Muscle layer of colon (tissue), 2 donors: ENCODE measurements at regions not wholly inside any gene's neighbourhood (a gene's known extent, or its start where the extent isn't known, plus 50 kb on each side); places are given as distances from the start of the nearest gene placed in this dataset.

ENCODE experiments used
- H3K27ac ChIP-seq: one replicate; pipeline ENCODE4 v1.7.0; 2013; ENCODE audit warnings: low read depth, mild to moderate bottlenecking, low read length, moderate library complexity
- H3K27me3 ChIP-seq, 2 donors: one replicate each; pipeline ENCODE4 v1.7.0; 2013; ENCODE audit warnings: low read length in 2 of 2, mild to moderate bottlenecking in 2 of 2; ENCODE audit not compliant: insufficient read depth in 2 of 2, control insufficient read depth in 1 of 2
- H3K36me3 ChIP-seq: one replicate; pipeline ENCODE4 v1.7.0; 2013; ENCODE audit warnings: mild to moderate bottlenecking, low read length; ENCODE audit not compliant: insufficient read depth
- H3K4me1 ChIP-seq: one replicate; pipeline ENCODE4 v1.7.0; 2013; ENCODE audit warnings: mild to moderate bottlenecking, low read length; ENCODE audit not compliant: insufficient read depth
- H3K4me3 ChIP-seq, 2 donors: one replicate each; pipeline ENCODE4 v1.7.0; 2013; ENCODE audit warnings: low read length in 2 of 2, low read depth in 1 of 2, mild to moderate bottlenecking in 1 of 2, moderate library complexity in 1 of 2
- H3K9ac ChIP-seq: one replicate; pipeline ENCODE4 v1.7.0; 2013; ENCODE audit warnings: low read length
- H3K9me3 ChIP-seq: one replicate; pipeline ENCODE4 v1.7.0; 2013; ENCODE audit warnings: mild to moderate bottlenecking, low read length
- donor health status: abdominal sarcoma.
- donor health status: Adenocarcinoma of cecum.

DNA sequence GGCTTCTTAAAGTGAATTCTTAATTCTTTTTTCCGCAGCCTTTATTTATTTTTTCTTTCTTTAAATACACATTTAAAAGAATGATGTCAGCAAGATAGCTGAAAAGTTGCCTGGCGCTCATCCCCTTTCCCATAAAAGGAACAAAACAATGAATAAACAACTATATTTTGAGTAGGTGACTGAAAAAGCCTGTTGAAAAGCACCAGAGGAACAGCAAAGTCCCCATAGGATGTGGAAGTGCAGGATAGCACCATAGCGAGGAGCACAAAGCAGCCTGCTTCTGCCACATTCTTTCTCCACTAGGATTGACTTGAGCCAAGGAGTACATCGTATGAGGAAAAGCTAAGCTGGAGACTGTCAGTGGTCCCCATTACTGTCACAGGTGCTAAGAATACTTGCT is 754.9 kb downstream of the SQOR start:
- Histone ChIP-seq H3K27ac (no peak overlapping the region), H3K4me3 (no peak overlapping the region), H3K27me3 (no peaks in the 10 kb centered on the region), H3K9me3 (no peaks in the 10 kb centered on the region), H3K36me3 (no peaks in the 10 kb centered on the region), H3K9ac (no peak overlapping the region), H3K4me1 (no peaks in the 10 kb centered on the region)

GRCh38 chr15:46394463-46394862 is 759.6 kb downstream of the SQOR start:
- Histone ChIP-seq H3K27me3 (no peaks in the 10 kb centered on the region), H3K4me3 (no peak overlapping the region), H3K4me1 (no peaks in the 10 kb centered on the region), H3K27ac (no peak overlapping the region), H3K9ac (no peak overlapping the region), H3K9me3 (no peaks in the 10 kb centered on the region), H3K36me3 (no peaks in the 10 kb centered on the region)

DNA sequence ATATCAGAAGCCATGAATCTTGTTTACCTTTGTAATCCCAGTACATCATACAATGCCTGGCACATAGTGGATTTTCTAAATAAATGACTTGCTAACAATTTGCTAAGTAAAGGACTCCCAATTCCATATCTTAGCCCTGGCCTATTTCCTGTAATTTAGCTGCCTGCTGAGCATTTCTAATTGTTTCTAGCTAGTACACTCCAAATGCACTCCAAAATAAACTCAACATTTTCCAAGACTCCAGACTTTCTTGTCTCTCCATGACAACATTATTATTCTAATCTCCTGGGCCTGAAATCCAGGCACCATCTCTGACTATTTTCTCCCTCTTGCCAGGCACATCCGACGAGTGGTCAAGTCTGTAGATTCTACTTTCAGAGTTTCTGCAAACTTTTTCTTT is 773.5 kb downstream of the SQOR start:
- Histone ChIP-seq H3K27ac (no peak overlapping the region), H3K9me3 (no peaks in the 10 kb centered on the region), H3K36me3 (no peaks in the 10 kb centered on the region), H3K27me3 (no peaks in the 10 kb centered on the region), H3K4me1 (no peaks in the 10 kb centered on the region), H3K4me3 (no peak overlapping the region), H3K9ac (no peak overlapping the region)

GRCh38 chr15:46409841-46410301 is 775.0 kb downstream of the SQOR start:
- Histone ChIP-seq H3K9ac (no peak overlapping the region), H3K4me1 (no peaks in the 10 kb centered on the region), H3K9me3 (no peaks in the 10 kb centered on the region), H3K4me3 (no peak overlapping the region), H3K36me3 (no peaks in the 10 kb centered on the region), H3K27me3 (no peaks in the 10 kb centered on the region), H3K27ac (no peak overlapping the region)

DNA sequence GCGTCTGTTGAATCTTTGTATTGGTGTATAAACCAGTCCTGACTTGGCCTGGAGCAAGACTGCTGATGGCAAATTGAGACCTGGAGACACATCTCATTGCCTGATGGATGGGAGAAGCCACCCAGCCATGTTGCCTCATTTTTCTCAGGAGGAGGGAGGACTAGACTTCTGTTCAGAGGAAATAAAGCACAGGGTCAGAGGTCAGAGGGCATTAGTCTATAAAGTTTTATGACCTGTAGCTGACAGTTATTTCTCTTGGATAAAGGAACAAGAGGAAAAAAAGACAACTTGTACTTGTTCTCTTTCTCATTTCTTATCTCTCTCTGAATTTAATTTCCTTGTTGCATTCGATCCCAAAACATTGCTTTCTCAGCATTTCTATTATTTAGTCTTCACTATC is 775.9 kb downstream of the SQOR start:
- no peak overlapping the region for H3K4me3 ChIP-seq
- H3K27ac ChIP-seq, result no peak overlapping the region
- H3K27me3 ChIP-seq, result no peaks in the 10 kb centered on the region
- H3K36me3 ChIP-seq, result no peaks in the 10 kb centered on the region
- H3K9ac ChIP-seq, result no peak overlapping the region
- H3K9me3 ChIP-seq, result no peaks in the 10 kb centered on the region
- H3K4me1 ChIP-seq, result no peaks in the 10 kb centered on the region

- Histone ChIP-seq H3K4me3 (no peak overlapping the region), H3K27ac (no peak overlapping the region), H3K9ac (no peak overlapping the region), H3K4me1 (no peaks in the 10 kb centered on the region), H3K9me3 (no peaks in the 10 kb centered on the region), H3K27me3 (no peaks in the 10 kb centered on the region), H3K36me3 (no peaks in the 10 kb centered on the region)
Measured at GRCh38 chr15:46411900-46412299, 777.1 kb downstream of the SQOR start.

GRCh38 chr15:46413799-46414198 is 779.0 kb downstream of the SQOR start:
- H3K9ac ChIP-seq, result no peak overlapping the region
- no peaks in the 10 kb centered on the region for H3K4me1 ChIP-seq

DNA sequence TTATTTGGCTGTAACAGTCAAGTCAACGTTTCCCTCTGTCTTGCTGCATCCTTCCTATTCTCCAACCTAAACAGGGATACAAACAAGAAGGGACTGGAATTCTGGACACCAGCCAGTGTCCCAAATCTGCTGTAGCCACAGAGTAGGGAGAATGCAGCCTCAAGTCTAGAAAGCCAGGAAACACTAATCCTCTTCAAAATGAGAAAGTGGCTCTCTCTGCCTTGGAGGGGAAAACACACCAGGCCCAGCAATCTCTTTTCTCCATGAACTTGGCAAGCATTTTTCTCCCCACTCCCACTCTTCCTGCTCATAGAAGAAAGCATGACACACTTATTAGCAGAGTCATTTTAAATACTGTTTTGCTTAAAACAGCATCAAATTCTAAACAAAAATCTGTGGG is 781.7 kb downstream of the SQOR start:
- Histone ChIP-seq H3K27ac (no peak overlapping the region), H3K4me1 (no peaks in the 10 kb centered on the region)

More at GRCh38 chr15:46413799-46414198, 779.0 kb downstream of the SQOR start:
- no peak overlapping the region for H3K4me3 ChIP-seq
- H3K27me3 ChIP-seq, result no peaks in the 10 kb centered on the region
- no peak overlapping the region for H3K27ac ChIP-seq
- no peaks in the 10 kb centered on the region for H3K36me3 ChIP-seq
- H3K9me3 ChIP-seq, result no peaks in the 10 kb centered on the region

DNA sequence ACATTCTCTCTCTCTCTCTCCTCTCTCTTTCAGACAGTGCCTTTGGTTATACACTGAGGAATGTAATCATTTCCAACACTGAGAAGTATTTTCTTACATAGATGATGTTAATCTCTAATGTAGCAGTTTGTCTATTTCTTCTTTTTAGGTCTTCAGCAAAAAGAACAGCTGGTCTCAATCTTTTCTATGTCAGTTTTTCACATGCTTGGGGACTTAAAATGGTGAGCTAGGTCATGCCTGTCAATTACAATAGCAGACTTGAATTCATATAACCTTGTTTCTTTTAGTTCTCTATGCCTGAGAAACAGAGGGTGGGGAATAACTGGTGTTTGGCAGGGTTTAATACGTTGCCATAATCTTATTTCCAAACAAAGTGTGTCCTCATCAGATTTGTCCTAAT is 786.2 kb downstream of the SQOR start:
- Histone ChIP-seq H3K9me3 (no peaks in the 10 kb centered on the region), H3K27me3 (no peaks in the 10 kb centered on the region), H3K36me3 (no peaks in the 10 kb centered on the region), H3K9ac (no peak overlapping the region), H3K4me3 (no peak overlapping the region), H3K4me1 (no peaks in the 10 kb centered on the region), H3K27ac (no peak overlapping the region)

More for the DNA sequence above, 781.7 kb downstream of the SQOR start:
- H3K27me3 ChIP-seq, result no peaks in the 10 kb centered on the region
- H3K9ac ChIP-seq, result no peak overlapping the region
- H3K36me3 ChIP-seq, result no peaks in the 10 kb centered on the region
- no peaks in the 10 kb centered on the region for H3K9me3 ChIP-seq
- no peak overlapping the region for H3K4me3 ChIP-seq

- Histone ChIP-seq H3K27me3 (no peaks in the 10 kb centered on the region), H3K4me3 (no peak overlapping the region), H3K27ac (no peak overlapping the region), H3K9me3 (no peaks in the 10 kb centered on the region), H3K9ac (no peak overlapping the region), H3K4me1 (no peaks in the 10 kb centered on the region), H3K36me3 (no peaks in the 10 kb centered on the region)
Measured at GRCh38 chr15:46441294-46442062, 806.6 kb downstream of the SQOR start.

GRCh38 chr15:46442184-46442583 is 807.4 kb downstream of the SQOR start:
- Histone ChIP-seq H3K27me3 (no peaks in the 10 kb centered on the region), H3K9ac (no peak overlapping the region), H3K9me3 (no peaks in the 10 kb centered on the region), H3K27ac (no peak overlapping the region), H3K36me3 (no peaks in the 10 kb centered on the region), H3K4me3 (no peak overlapping the region), H3K4me1 (no peaks in the 10 kb centered on the region)
